ENCODE measurements at regions not wholly inside any gene's neighbourhood (a gene's known extent, or its start where the extent isn't known, plus 50 kb on each side); places are given as distances from the start of the nearest gene placed in this dataset.

DNA sequence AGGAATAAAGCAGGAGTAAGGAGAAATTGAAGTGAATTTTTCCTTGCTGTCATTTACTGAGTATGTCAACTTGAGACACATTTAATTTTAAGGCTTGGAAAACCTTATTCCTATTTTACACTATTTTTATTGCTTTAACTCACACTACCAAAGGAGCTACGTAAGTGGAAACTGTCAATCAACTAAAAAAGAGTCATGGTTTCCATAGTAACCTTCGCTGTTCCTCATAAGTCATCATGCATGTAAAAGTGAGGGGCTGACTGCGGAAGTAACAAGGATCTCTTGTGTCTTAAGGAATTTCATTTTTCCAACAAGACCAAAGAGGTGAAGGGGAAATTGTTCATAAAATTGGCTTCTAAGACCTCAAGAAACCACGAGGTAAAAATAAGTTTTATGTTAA is 516.2 kb upstream of the CA10 start:
- TF ChIP-seq ZFP3 (CRISPR knock-in tag; IDR thresholded peaks at IDR 0.05) (no peak), SNAI2 (CRISPR knock-in tag; IDR thresholded peaks at IDR 0.05) (no peak), TCF4 (CRISPR knock-in tag; IDR thresholded peaks at IDR 0.05; ENCODE audit: borderline replicate concordance) (no peak), BACH2 (CRISPR knock-in tag; IDR thresholded peaks at IDR 0.05; ENCODE audit: borderline replicate concordance) (no peak)
- TF ChIP-seq, protein P1, sequence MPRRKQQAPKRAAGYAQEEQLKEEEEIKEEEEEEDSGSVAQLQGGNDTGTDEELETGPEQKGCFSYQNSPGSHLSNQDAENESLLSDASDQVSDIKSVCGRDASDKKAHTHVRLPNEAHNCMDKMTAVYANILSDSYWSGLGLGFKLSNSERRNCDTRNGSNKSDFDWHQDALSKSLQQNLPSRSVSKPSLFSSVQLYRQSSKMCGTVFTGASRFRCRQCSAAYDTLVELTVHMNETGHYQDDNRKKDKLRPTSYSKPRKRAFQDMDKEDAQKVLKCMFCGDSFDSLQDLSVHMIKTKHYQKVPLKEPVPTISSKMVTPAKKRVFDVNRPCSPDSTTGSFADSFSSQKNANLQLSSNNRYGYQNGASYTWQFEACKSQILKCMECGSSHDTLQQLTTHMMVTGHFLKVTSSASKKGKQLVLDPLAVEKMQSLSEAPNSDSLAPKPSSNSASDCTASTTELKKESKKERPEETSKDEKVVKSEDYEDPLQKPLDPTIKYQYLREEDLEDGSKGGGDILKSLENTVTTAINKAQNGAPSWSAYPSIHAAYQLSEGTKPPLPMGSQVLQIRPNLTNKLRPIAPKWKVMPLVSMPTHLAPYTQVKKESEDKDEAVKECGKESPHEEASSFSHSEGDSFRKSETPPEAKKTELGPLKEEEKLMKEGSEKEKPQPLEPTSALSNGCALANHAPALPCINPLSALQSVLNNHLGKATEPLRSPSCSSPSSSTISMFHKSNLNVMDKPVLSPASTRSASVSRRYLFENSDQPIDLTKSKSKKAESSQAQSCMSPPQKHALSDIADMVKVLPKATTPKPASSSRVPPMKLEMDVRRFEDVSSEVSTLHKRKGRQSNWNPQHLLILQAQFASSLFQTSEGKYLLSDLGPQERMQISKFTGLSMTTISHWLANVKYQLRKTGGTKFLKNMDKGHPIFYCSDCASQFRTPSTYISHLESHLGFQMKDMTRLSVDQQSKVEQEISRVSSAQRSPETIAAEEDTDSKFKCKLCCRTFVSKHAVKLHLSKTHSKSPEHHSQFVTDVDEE (CRISPR knock-in tag; IDR thresholded peaks at IDR 0.05) = no peak
- TF ChIP-seq, protein P2, sequence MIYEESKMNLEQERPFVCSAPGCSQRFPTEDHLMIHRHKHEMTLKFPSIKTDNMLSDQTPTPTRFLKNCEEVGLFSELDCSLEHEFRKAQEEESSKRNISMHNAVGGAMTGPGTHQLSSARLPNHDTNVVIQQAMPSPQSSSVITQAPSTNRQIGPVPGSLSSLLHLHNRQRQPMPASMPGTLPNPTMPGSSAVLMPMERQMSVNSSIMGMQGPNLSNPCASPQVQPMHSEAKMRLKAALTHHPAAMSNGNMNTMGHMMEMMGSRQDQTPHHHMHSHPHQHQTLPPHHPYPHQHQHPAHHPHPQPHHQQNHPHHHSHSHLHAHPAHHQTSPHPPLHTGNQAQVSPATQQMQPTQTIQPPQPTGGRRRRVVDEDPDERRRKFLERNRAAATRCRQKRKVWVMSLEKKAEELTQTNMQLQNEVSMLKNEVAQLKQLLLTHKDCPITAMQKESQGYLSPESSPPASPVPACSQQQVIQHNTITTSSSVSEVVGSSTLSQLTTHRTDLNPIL (CRISPR knock-in tag; IDR thresholded peaks at IDR 0.05; ENCODE audit: low read depth) = no peak
- ATAC-seq = no peak

DNA sequence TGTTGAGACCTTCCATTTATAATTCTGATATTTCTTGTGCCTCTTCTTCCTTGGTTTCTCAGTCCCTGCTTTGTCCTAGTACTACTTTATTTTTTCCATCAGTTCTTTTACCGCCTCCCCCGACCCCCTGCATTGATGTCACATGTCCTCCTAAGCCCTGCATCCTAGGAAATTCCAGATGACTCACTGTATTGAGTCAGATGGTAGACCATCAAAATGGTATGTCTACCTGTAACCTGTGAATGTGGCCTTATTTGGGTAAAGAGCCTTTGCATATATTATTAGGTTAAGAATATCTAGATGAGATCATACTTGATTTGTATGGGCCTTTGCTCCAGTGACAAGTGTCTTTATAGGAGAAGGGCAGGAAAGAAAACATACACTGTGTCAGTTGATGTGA is 515.3 kb upstream of the CA10 start:
- no peak for ATAC-seq
- no peak for TF ChIP-seq TCF4 (CRISPR knock-in tag; IDR thresholded peaks at IDR 0.05; ENCODE audit: borderline replicate concordance)
- TF ChIP-seq ISL1 (CRISPR knock-in tag; IDR thresholded peaks at IDR 0.05) = no peak
- no peak for TF ChIP-seq ZC3H10 (CRISPR knock-in tag; IDR thresholded peaks at IDR 0.05)

DNA sequence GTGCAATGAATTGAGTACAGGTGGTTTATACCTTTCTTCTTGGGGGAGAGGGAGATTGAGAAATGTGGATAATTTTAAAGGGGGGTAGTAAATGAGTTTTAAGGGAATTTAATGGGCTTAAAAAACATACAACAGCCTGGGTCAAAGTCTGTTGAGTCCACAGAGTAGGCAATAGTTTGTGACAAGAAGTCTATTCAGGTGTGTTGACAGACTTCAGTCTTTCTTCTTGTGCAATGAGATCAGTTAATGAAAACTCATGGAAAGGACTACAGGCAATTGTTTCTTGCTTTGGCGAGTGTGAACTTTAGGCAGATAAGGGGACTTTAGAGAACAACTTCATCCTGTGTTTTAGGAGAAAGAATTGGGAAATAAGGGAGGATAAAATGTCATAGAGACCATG is 507.8 kb upstream of the CA10 start:
- no peak for ATAC-seq
- TF ChIP-seq, protein P3, sequence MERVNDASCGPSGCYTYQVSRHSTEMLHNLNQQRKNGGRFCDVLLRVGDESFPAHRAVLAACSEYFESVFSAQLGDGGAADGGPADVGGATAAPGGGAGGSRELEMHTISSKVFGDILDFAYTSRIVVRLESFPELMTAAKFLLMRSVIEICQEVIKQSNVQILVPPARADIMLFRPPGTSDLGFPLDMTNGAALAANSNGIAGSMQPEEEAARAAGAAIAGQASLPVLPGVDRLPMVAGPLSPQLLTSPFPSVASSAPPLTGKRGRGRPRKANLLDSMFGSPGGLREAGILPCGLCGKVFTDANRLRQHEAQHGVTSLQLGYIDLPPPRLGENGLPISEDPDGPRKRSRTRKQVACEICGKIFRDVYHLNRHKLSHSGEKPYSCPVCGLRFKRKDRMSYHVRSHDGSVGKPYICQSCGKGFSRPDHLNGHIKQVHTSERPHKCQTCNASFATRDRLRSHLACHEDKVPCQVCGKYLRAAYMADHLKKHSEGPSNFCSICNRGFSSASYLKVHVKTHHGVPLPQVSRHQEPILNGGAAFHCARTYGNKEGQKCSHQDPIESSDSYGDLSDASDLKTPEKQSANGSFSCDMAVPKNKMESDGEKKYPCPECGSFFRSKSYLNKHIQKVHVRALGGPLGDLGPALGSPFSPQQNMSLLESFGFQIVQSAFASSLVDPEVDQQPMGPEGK (CRISPR knock-in tag; IDR thresholded peaks at IDR 0.05; ENCODE audit: borderline replicate concordance) = no peak
- TF ChIP-seq ZFP30 (CRISPR knock-in tag; IDR thresholded peaks at IDR 0.05) = no peak
- TF ChIP-seq SNAI2 (CRISPR knock-in tag; IDR thresholded peaks at IDR 0.05) = no peak
- TF ChIP-seq RARB (CRISPR knock-in tag; IDR thresholded peaks at IDR 0.05) = no peak
- no peak for TF ChIP-seq ESRRG (CRISPR knock-in tag; IDR thresholded peaks at IDR 0.05)
- TF ChIP-seq, protein P2 (CRISPR knock-in tag; IDR thresholded peaks at IDR 0.05; ENCODE audit: low read depth) = no peak
- no peak for TF ChIP-seq ZC3H10 (CRISPR knock-in tag; IDR thresholded peaks at IDR 0.05)
- no peak for TF ChIP-seq TOX (CRISPR knock-in tag; IDR thresholded peaks at IDR 0.05; ENCODE audit: borderline replicate concordance)
- TF ChIP-seq TCF4 (CRISPR knock-in tag; IDR thresholded peaks at IDR 0.05; ENCODE audit: borderline replicate concordance) = no peak
- TF ChIP-seq ZNF565 (CRISPR knock-in tag; conservative IDR thresholded peaks at IDR 0.05; ENCODE audit: low read depth) = no peak
- TF ChIP-seq PPARA (CRISPR knock-in tag; IDR thresholded peaks at IDR 0.05; ENCODE audit: borderline replicate concordance) = no peak
- TF ChIP-seq, protein P1 (CRISPR knock-in tag; IDR thresholded peaks at IDR 0.05) = no peak
- no peak for TF ChIP-seq ZFP3 (CRISPR knock-in tag; IDR thresholded peaks at IDR 0.05)

DNA sequence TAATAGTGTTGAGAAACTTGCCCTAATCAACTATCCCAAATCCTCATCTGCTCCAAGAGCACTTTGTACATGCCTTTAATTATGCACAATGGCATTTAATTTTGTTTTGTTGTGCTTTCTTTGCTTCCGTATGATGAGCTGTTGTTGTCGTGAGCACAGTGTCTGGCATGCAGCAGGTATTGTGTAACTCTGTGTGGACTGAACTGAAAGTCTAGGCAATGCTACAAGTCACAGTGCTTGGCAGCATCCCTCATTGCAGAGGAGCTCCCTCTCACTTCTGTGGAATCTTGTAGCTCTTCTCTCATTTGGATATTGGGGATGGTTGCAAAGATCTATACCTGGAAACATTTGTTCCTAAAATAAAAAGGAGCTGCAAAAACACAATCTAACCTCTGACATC is 502.2 kb upstream of the CA10 start:
- no peak for ATAC-seq
- TF ChIP-seq ESRRG (CRISPR knock-in tag; IDR thresholded peaks at IDR 0.05) = no peak
- TF ChIP-seq SNAI2 (CRISPR knock-in tag; IDR thresholded peaks at IDR 0.05) = no peak
- TF ChIP-seq ZC3H10 (CRISPR knock-in tag; IDR thresholded peaks at IDR 0.05) = no peak
- no peak for TF ChIP-seq OSR1 (CRISPR knock-in tag; IDR thresholded peaks at IDR 0.05)

Data from SK-N-SH treated with all-trans-retinoic acid at 6 μM for 48 hours (cell line).